ENCODE measurements at regions not wholly inside any gene's neighbourhood (a gene's known extent, or its start where the extent isn't known, plus 50 kb on each side); places are given as distances from the start of the nearest gene placed in this dataset.

GRCh38 chr20:48395816-48396546 is 431.8 kb downstream of the PREX1 start:
- no peaks in the 10 kb centered on the region for H3K4me1 ChIP-seq (ENCODE audit: insufficient read depth, low read length, poor library complexity, severe bottlenecking)
- H3K9me2 ChIP-seq (replicated peaks; ENCODE audit: low read depth, low read length), result no peaks in the 10 kb centered on the region
- H3K27me3 ChIP-seq (ENCODE audit: insufficient read depth, low read length, poor library complexity, severe bottlenecking), result no peaks in the 10 kb centered on the region
- H3K4me2 ChIP-seq (ENCODE audit: low read depth, low read length, poor library complexity, severe bottlenecking), result no peak overlapping the region
- no peaks in the 10 kb centered on the region for H3F3A ChIP-seq (ENCODE audit: low read depth)
- H4K20me1 ChIP-seq (ENCODE audit: insufficient read depth, low read length, poor library complexity, severe bottlenecking), result no peaks in the 10 kb centered on the region
- no peak overlapping the region for H3K9ac ChIP-seq (ENCODE audit: low read depth, low read length, poor library complexity, severe bottlenecking)
- H3K9me3 ChIP-seq (ENCODE audit: insufficient read depth, low read depth, low read length), result peaks cover 4% of the 10 kb centered on the region; the same call in 1 of the 2 replicates
- no peak overlapping the region for H2AFZ ChIP-seq (ENCODE audit: low read length)
- H3K36me3 ChIP-seq (ENCODE audit: insufficient read depth, low read length), result no peaks in the 10 kb centered on the region
- H3K79me2 ChIP-seq (ENCODE audit: insufficient read depth, low read length), result no peaks in the 10 kb centered on the region
- TF ChIP-seq EZH2phosphoT487 (IDR thresholded peaks at IDR 0.05; ENCODE audit: borderline replicate concordance) (no peak), CTCF (conservative IDR thresholded peaks at IDR 0.05; ENCODE audit: low read length) (no peak)
- H3K4me3 ChIP-seq (ENCODE audit: low read length, poor library complexity, severe bottlenecking), result no peak overlapping the region

- H3K36me3 ChIP-seq (ENCODE audit: insufficient read depth, low read length), result no peaks in the 10 kb centered on the region
- H3F3A ChIP-seq (ENCODE audit: low read depth), result no peaks in the 10 kb centered on the region
- TF ChIP-seq EZH2phosphoT487 (IDR thresholded peaks at IDR 0.05; ENCODE audit: borderline replicate concordance) (no peak), CTCF (conservative IDR thresholded peaks at IDR 0.05; ENCODE audit: low read length) (no peak)
- no peaks in the 10 kb centered on the region for H4K20me1 ChIP-seq (ENCODE audit: insufficient read depth, low read length, poor library complexity, severe bottlenecking)
- no peaks in the 10 kb centered on the region for H3K27me3 ChIP-seq (ENCODE audit: insufficient read depth, low read length, poor library complexity, severe bottlenecking)
- no peak overlapping the region for H3K9ac ChIP-seq (ENCODE audit: low read depth, low read length, poor library complexity, severe bottlenecking)
- no peak overlapping the region for H3K4me2 ChIP-seq (ENCODE audit: low read depth, low read length, poor library complexity, severe bottlenecking)
- no peak overlapping the region for H2AFZ ChIP-seq (ENCODE audit: low read length)
- H3K9me3 ChIP-seq (ENCODE audit: insufficient read depth, low read depth, low read length), result peaks cover 7% of the 10 kb centered on the region; the same call in 1 of the 2 replicates
- no peak overlapping the region for H3K4me3 ChIP-seq (ENCODE audit: low read length, poor library complexity, severe bottlenecking)
- H3K9me2 ChIP-seq (replicated peaks; ENCODE audit: low read depth, low read length), result no peaks in the 10 kb centered on the region
- no peaks in the 10 kb centered on the region for H3K79me2 ChIP-seq (ENCODE audit: insufficient read depth, low read length)
- H3K4me1 ChIP-seq (ENCODE audit: insufficient read depth, low read length, poor library complexity, severe bottlenecking), result no peaks in the 10 kb centered on the region
These were observed 433.3 kb downstream of the PREX1 start for GRCh38 chr20:48394415-48395081.

- H3K27me3 ChIP-seq (ENCODE audit: insufficient read depth, low read length, poor library complexity, severe bottlenecking), result no peaks in the 10 kb centered on the region
- no peaks in the 10 kb centered on the region for H3K79me2 ChIP-seq (ENCODE audit: insufficient read depth, low read length)
- H3K9ac ChIP-seq (ENCODE audit: low read depth, low read length, poor library complexity, severe bottlenecking), result no peak overlapping the region
- H3F3A ChIP-seq (ENCODE audit: low read depth), result no peaks in the 10 kb centered on the region
- no peak overlapping the region for H3K4me3 ChIP-seq (ENCODE audit: low read length, poor library complexity, severe bottlenecking)
- no peaks in the 10 kb centered on the region for H3K9me2 ChIP-seq (replicated peaks; ENCODE audit: low read depth, low read length)
- no peaks in the 10 kb centered on the region for H3K36me3 ChIP-seq (ENCODE audit: insufficient read depth, low read length)
- H2AFZ ChIP-seq (ENCODE audit: low read length), result no peak overlapping the region
- no peak overlapping the region for H3K4me2 ChIP-seq (ENCODE audit: low read depth, low read length, poor library complexity, severe bottlenecking)
- H3K4me1 ChIP-seq (ENCODE audit: insufficient read depth, low read length, poor library complexity, severe bottlenecking), result no peaks in the 10 kb centered on the region
- no peak for TF ChIP-seq EZH2phosphoT487 (IDR thresholded peaks at IDR 0.05; ENCODE audit: borderline replicate concordance)
- no peak for TF ChIP-seq CTCF (conservative IDR thresholded peaks at IDR 0.05; ENCODE audit: low read length)
- peaks cover 7% of the 10 kb centered on the region; the same call in 1 of the 2 replicates for H3K9me3 ChIP-seq (ENCODE audit: insufficient read depth, low read depth, low read length)
- H4K20me1 ChIP-seq (ENCODE audit: insufficient read depth, low read length, poor library complexity, severe bottlenecking), result no peaks in the 10 kb centered on the region
These were observed 434.0 kb downstream of the PREX1 start for GRCh38 chr20:48393737-48394314.
